Skeletal muscle satellite cell (primary cell): ENCODE measurements at regions not wholly inside any gene's neighbourhood (a gene's known extent, or its start where the extent isn't known, plus 50 kb on each side); places are given as distances from the start of the nearest gene placed in this dataset.

Experiments used
- H3K27me3 ChIP-seq: 2 replicates; pipeline ENCODE4 v1.7.0; 2013; ENCODE audit warnings: low read length; ENCODE audit not compliant: control insufficient read depth, insufficient read depth
- H3K36me3 ChIP-seq: 2 replicates; pipeline ENCODE4 v1.7.0; 2013; ENCODE audit warnings: mild to moderate bottlenecking, control low read depth, low read length; ENCODE audit not compliant: insufficient read depth
- H3K4me1 ChIP-seq: 2 replicates; pipeline ENCODE4 v1.7.0; 2013; ENCODE audit warnings: low read length; ENCODE audit not compliant: control insufficient read depth, insufficient read depth
- H3K4me2 ChIP-seq: 2 replicates; pipeline ENCODE4 v1.7.0; 2013; ENCODE audit warnings: mild to moderate bottlenecking, low read length
- H3K4me3 ChIP-seq: 2 replicates; pipeline ENCODE4 v1.7.0; 2013; ENCODE audit warnings: low read length
- H3K9ac ChIP-seq: 2 replicates; pipeline ENCODE4 v1.7.0; 2013; ENCODE audit warnings: mild to moderate bottlenecking, low read depth, low read length, moderate library complexity
- H3K9me3 ChIP-seq: replicated peaks from 2 replicates; pipeline ENCODE4 v1.7.0; 2013; ENCODE audit warnings: mild to moderate bottlenecking, control low read depth, low read length

GRCh38 chr10:2150288-2150687, 413.0 kb upstream of the ADARB2 start:
- peaks cover 12% of the 10 kb centered on the region for H3K9me3 ChIP-seq
- H3K4me2 ChIP-seq: no peak overlapping the region
- no peaks in the 10 kb centered on the region for H3K36me3 ChIP-seq
- H3K9ac ChIP-seq: no peak overlapping the region
- no peaks in the 10 kb centered on the region for H3K4me1 ChIP-seq
- H3K27me3 ChIP-seq: no peaks in the 10 kb centered on the region
- H3K4me3 ChIP-seq: no peak overlapping the region

- no peak overlapping the region for H3K9ac ChIP-seq
- no peak overlapping the region for H3K4me2 ChIP-seq
- H3K36me3 ChIP-seq: no peaks in the 10 kb centered on the region
- H3K4me3 ChIP-seq: no peak overlapping the region
- no peaks in the 10 kb centered on the region for H3K27me3 ChIP-seq
- H3K9me3 ChIP-seq: peaks cover 12% of the 10 kb centered on the region
- no peaks in the 10 kb centered on the region for H3K4me1 ChIP-seq
Observed at GRCh38 chr10:2145926-2146478, 408.7 kb upstream of the ADARB2 start.

- Histone ChIP-seq H3K36me3 (no peaks in the 10 kb centered on the region), H3K4me2 (no peak overlapping the region), H3K9ac (no peak overlapping the region), H3K27me3 (no peaks in the 10 kb centered on the region), H3K4me3 (no peak overlapping the region), H3K4me1 (no peaks in the 10 kb centered on the region), H3K9me3 (peaks cover 9% of the 10 kb centered on the region)
Observed at GRCh38 chr10:2145491-2145890, 408.2 kb upstream of the ADARB2 start.

GRCh38 chr10:2144584-2144983, 407.3 kb upstream of the ADARB2 start:
- no peaks in the 10 kb centered on the region for H3K36me3 ChIP-seq
- no peak overlapping the region for H3K9ac ChIP-seq
- no peaks in the 10 kb centered on the region for H3K4me1 ChIP-seq
- no peaks in the 10 kb centered on the region for H3K27me3 ChIP-seq
- H3K4me2 ChIP-seq: no peak overlapping the region
- no peak overlapping the region for H3K4me3 ChIP-seq
- peaks cover 8% of the 10 kb centered on the region for H3K9me3 ChIP-seq

GRCh38 chr10:2143213-2143835, 406.0 kb upstream of the ADARB2 start:
- peaks cover 8% of the 10 kb centered on the region for H3K9me3 ChIP-seq
- H3K4me3 ChIP-seq: no peak overlapping the region
- H3K36me3 ChIP-seq: no peaks in the 10 kb centered on the region
- H3K27me3 ChIP-seq: no peaks in the 10 kb centered on the region
- no peak overlapping the region for H3K9ac ChIP-seq
- no peak overlapping the region for H3K4me2 ChIP-seq
- H3K4me1 ChIP-seq: no peaks in the 10 kb centered on the region

GRCh38 chr10:2139746-2140145, 402.4 kb upstream of the ADARB2 start:
- Histone ChIP-seq H3K9ac (no peak overlapping the region), H3K9me3 (peaks cover 10% of the 10 kb centered on the region), H3K4me1 (no peaks in the 10 kb centered on the region), H3K4me2 (no peak overlapping the region), H3K4me3 (no peak overlapping the region), H3K36me3 (no peaks in the 10 kb centered on the region), H3K27me3 (no peaks in the 10 kb centered on the region)

DNA sequence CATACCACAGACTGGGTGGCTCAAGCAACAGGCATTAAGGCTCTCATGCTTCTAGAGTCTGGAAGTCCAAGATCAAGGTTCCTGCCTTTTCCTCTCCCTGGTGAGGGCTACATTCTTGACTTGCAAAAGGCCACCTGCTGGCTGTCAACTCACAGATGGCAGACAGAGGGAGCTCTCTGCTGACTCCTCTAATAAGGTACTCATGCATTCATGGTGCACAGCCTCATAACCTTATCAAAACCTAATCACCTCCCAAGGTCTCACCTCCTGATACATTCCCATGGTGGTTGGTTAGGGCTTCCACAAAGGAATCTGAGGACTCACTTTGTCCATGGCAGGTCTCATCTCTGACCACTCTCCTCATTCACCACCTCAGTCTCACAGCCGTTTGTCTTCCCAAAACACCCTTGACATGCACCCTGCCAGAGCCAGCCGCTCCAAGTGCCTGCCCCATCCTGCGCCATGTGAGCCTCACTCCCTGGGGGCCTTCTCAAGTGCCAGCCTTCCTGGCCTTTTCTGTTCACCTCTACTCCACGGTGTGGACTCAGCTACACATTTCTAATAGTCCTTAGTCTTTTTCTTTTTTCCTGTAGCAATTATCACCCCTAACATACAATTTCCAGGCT, 400.3 kb upstream of the ADARB2 start:
- no peak overlapping the region for H3K4me2 ChIP-seq
- no peaks in the 10 kb centered on the region for H3K27me3 ChIP-seq
- H3K4me1 ChIP-seq: no peaks in the 10 kb centered on the region
- H3K4me3 ChIP-seq: no peak overlapping the region
- peaks cover 15% of the 10 kb centered on the region for H3K9me3 ChIP-seq
- no peaks in the 10 kb centered on the region for H3K36me3 ChIP-seq
- H3K9ac ChIP-seq: no peak overlapping the region

GRCh38 chr10:2130705-2131305, 393.5 kb upstream of the ADARB2 start:
- Histone ChIP-seq H3K4me3 (no peak overlapping the region), H3K4me1 (no peaks in the 10 kb centered on the region), H3K9me3 (peaks cover 20% of the 10 kb centered on the region), H3K27me3 (no peaks in the 10 kb centered on the region), H3K9ac (no peak overlapping the region), H3K36me3 (no peaks in the 10 kb centered on the region), H3K4me2 (no peak overlapping the region)

- peaks cover 11% of the 10 kb centered on the region for H3K9me3 ChIP-seq
- H3K4me3 ChIP-seq: no peak overlapping the region
- H3K27me3 ChIP-seq: no peaks in the 10 kb centered on the region
- no peaks in the 10 kb centered on the region for H3K36me3 ChIP-seq
- H3K4me2 ChIP-seq: no peak overlapping the region
- H3K4me1 ChIP-seq: no peaks in the 10 kb centered on the region
- H3K9ac ChIP-seq: no peak overlapping the region
Observed at GRCh38 chr10:2128991-2129390, 391.7 kb upstream of the ADARB2 start.

DNA sequence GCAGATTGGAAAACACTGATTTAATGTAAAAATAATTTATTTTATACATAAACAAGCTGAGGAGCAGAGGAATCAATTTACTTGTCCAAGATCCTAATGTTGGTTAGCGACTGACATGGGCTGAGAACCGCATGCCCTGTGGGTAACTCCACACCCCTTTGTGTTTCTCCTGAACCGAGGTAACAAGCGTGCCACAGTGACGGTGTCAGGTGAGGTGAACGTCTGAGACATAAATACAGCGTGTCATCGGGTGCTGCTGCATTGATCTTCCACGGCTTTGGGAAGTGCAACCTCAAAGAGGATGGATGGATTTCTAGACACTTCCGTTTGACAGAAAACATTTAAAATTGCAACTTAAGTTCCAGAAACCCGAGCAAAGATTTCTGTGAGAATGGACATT, 386.8 kb upstream of the ADARB2 start:
- H3K4me1 ChIP-seq: no peaks in the 10 kb centered on the region
- no peak overlapping the region for H3K4me3 ChIP-seq
- no peaks in the 10 kb centered on the region for H3K27me3 ChIP-seq
- H3K9me3 ChIP-seq: peaks cover 15% of the 10 kb centered on the region
- no peaks in the 10 kb centered on the region for H3K36me3 ChIP-seq
- no peak overlapping the region for H3K4me2 ChIP-seq
- H3K9ac ChIP-seq: no peak overlapping the region

- H3K4me2 ChIP-seq: no peak overlapping the region
- H3K9me3 ChIP-seq: peaks cover 10% of the 10 kb centered on the region
- no peak overlapping the region for H3K4me3 ChIP-seq
- H3K27me3 ChIP-seq: no peaks in the 10 kb centered on the region
- no peak overlapping the region for H3K9ac ChIP-seq
- no peaks in the 10 kb centered on the region for H3K36me3 ChIP-seq
- no peaks in the 10 kb centered on the region for H3K4me1 ChIP-seq
Observed at GRCh38 chr10:2122431-2123124, 385.3 kb upstream of the ADARB2 start.
